Epithelial cell of esophagus (primary cell): ENCODE measurements at regions not wholly inside any gene's neighbourhood (a gene's known extent, or its start where the extent isn't known, plus 50 kb on each side); places are given as distances from the start of the nearest gene placed in this dataset.

Experiments
- DNase-seq: peaks from one replicate; pipeline ENCODE4 v3.0.0; 2010; ENCODE audit warnings: low read depth
- H3K4me3 ChIP-seq: 2 replicates; pipeline ENCODE4 v1.5.1; 2011; ENCODE audit warnings: mild to moderate bottlenecking, low read length, control low read depth
- CTCF ChIP-seq: IDR thresholded peaks from 2 replicates; pipeline ENCODE4 v1.5.1; 2011; ENCODE audit warnings: low read depth, mild to moderate bottlenecking, low read length, control low read depth, inconsistent platforms; ENCODE audit not compliant: insufficient read depth; ENCODE audit errors: missing control alignments

- H3K4me3 ChIP-seq = no peak overlapping the region
- no peak for TF ChIP-seq CTCF
- DNase-seq = no peak
Measured at GRCh38 chr5:9743507-9743906, 113.4 kb upstream of the TAS2R1 start.

GRCh38 chr5:9742848-9743247, 112.7 kb upstream of the TAS2R1 start:
- H3K4me3 ChIP-seq = no peak overlapping the region
- no peak for DNase-seq
- no peak for TF ChIP-seq CTCF

GRCh38 chr5:9739135-9739534, 109.0 kb upstream of the TAS2R1 start:
- DNase-seq = no peak
- TF ChIP-seq CTCF = no peak
- no peak overlapping the region for H3K4me3 ChIP-seq

DNA sequence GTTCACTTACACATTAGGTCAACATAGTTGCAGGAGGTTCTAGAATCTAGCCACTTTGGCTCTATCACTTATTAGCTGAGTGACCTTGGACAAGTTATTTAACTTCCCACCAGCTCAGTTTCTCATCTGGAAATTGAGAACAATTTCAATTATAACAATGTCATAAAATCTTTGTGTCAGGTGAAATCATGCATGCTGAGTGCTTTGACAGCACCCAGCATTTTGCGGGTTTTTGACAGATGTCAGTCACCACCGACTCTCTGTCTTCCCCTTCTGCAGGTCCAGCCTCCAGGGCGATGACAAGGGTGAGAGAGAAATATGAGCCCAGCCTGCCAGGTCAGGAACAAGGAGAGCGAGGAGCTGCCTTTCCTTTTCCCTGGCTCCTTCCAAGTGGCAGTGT, 107.1 kb upstream of the TAS2R1 start:
- H3K4me3 ChIP-seq = no peak overlapping the region
- no peak for DNase-seq
- TF ChIP-seq CTCF = no peak

GRCh38 chr5:9733486-9733885, 103.3 kb upstream of the TAS2R1 start:
- H3K4me3 ChIP-seq = no peak overlapping the region
- DNase-seq = no peak
- no peak for TF ChIP-seq CTCF

DNA sequence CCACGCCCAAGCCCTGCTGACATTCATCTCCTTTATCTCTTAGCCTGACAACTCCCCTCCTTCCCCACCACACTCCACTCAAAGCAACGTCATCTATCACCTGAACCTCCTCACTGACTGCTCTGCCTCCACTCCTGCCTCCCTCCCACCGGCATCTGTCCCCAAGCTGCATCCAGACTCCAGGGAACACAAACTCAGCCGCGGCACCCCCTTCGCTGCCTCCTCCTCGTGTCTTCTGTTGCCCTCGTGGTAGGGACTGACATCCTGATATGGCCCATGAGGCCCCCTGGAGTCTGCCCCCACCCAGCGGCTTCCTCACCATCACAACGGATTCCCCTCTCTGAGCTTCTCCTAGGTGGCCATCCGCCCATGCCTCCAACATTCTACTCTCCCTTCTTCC, 101.0 kb upstream of the TAS2R1 start:
- no peak for TF ChIP-seq CTCF
- no peak overlapping the region for H3K4me3 ChIP-seq
- DNase-seq = no peak

DNA sequence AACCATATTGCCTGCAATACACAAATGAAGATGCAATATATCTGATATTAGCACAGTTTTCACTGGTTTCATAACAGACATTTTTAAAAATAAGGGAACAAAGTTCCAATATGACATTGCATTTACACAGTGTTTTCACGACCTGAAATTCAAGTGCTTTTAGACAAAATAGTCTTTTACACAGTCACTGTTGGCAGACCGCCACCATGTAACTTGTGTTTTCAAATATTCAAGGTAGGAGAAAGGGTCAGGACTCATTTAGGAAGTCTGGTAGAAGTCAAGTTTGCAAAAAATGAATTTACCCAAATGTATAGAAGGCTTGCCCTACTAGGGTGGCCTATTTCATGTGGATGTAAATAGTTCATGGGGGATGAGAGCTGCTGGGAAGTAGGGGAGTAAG, 98.1 kb upstream of the TAS2R1 start:
- no peak for TF ChIP-seq CTCF
- no peak overlapping the region for H3K4me3 ChIP-seq
- no peak for DNase-seq
